ENCODE measurements at regions not wholly inside any gene's neighbourhood (a gene's known extent, or its start where the extent isn't known, plus 50 kb on each side); places are given as distances from the start of the nearest gene placed in this dataset.
A peak's percentile ranks its signal among the peaks of the same experiment; 100 is the strongest.

DNA sequence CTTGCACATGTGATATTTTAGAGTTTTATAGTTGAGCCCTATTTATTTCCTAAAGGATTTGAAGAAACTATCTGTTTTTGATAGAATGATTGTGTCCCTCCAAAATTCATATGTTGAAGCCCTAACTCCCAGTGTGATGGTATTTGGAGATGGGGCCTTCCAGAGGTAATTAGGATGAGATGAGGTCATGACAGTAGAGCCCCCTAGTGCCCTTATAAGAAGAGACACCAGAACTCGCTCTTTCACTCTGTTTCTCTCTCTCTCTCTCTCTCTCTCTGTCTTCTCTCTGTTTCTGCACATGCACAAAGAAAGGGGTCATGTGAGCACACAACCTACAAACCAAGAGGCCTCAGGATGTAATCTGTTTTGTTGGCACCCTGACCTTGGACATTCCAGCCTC, 921.9 kb upstream of the DIAPH2 start (continued):
- TF ChIP-seq CTCF (IDR thresholded peaks at IDR 0.05; ENCODE audit: control extremely low read depth in 1 of 3, insufficient read depth in 1 of 3, low read depth in 1 of 3, low read length in 3 of 3) (peak in 2 of 3 experiments; percentile 18 to 45; a peak in 2 of 4 replicates), GTF2F1 (IDR thresholded peaks at IDR 0.05; ENCODE audit: borderline replicate concordance, low read depth, low read length) (no peak), TEAD4 (IDR thresholded peaks at IDR 0.05; ENCODE audit: low read depth, low read length) (no peak), RNF2 (IDR thresholded peaks at IDR 0.05; ENCODE audit: borderline replicate concordance, low read depth, low read length, missing control alignments, poor library complexity, severe bottlenecking) (no peak), RAD21 (IDR thresholded peaks at IDR 0.05 in 1 of 2, conservative IDR thresholded peaks at IDR 0.05 in 1 of 2; ENCODE audit: low read depth in 2 of 2, low read length in 2 of 2) (peak; percentile 48 to 55), EGR1 (IDR thresholded peaks at IDR 0.05; ENCODE audit: borderline replicate concordance, low read depth, low read length) (no peak)

All from H1 (cell line).